Panc1 (cell line): ENCODE measurements at regions not wholly inside any gene's neighbourhood (a gene's known extent, or its start where the extent isn't known, plus 50 kb on each side); places are given as distances from the start of the nearest gene placed in this dataset.

Source experiments
- ATAC-seq: fragments of 200-7000 bp; cut with Tn5 transposase; 2 replicates; pipeline ENCODE4 v1.9.1; 2020; ENCODE audit warnings: mild to moderate bottlenecking, moderate library complexity
- BruUV-seq: library from RNA; stranded (reverse); fragments of 400-500 nt; replicated peaks from 2 replicates; lab custom pipeline; 2021; lab: Mats Ljungman, UMichigan
- CTCF ChIA-PET: fragments of 300-600 bp; sonication (Branson Sonifier 250); formaldehyde crosslinking; loops from one replicate; lab custom pipeline; 2022; ENCODE audit warnings: antibody characterized with exemption; lab: Charles Lee
- POLR2A ChIA-PET: fragments of 300-600 bp; sonication (Branson Sonifier 250); formaldehyde crosslinking; loops from one replicate; lab custom pipeline; 2022; ENCODE audit warnings: antibody characterized with exemption; lab: Charles Lee
- DNase-seq: peaks from one replicate; pipeline ENCODE4 v3.0.0-alpha.2; 2010; ENCODE audit warnings: low read depth, low spot score
- H3K27ac ChIP-seq: 2 replicates; pipeline ENCODE4 v1.5.1; 2011; ENCODE audit warnings: mild to moderate bottlenecking, low read length, inconsistent platforms
- H3K27me3 ChIP-seq: fragments of 200-500 bp; sonication (Bioruptor generic); 2 replicates; pipeline ENCODE4 v1.6.0; 2014; ENCODE audit warnings: low read length, inconsistent platforms; ENCODE audit not compliant: control insufficient read depth, insufficient read depth
- H3K36me3 ChIP-seq: fragments of 200-500 bp; sonication (Bioruptor generic); 2 replicates; pipeline ENCODE4 v1.5.1; 2014; ENCODE audit warnings: inconsistent platforms, mild to moderate bottlenecking, low read length, moderate library complexity; ENCODE audit not compliant: control insufficient read depth, insufficient read depth
- H3K4me1 ChIP-seq: 2 replicates; pipeline ENCODE4 v1.5.1; 2011; ENCODE audit warnings: inconsistent platforms, mild to moderate bottlenecking, low read length, moderate library complexity; ENCODE audit not compliant: control insufficient read depth, insufficient read depth
- H3K4me3 ChIP-seq, 2 experiments: 2 replicates each; pipeline ENCODE4 v1.5.1; 2011 to 2012; ENCODE audit warnings: low read depth in 2 of 2, low read length in 2 of 2, mild to moderate bottlenecking in 2 of 2, inconsistent platforms in 1 of 2, moderate library complexity in 1 of 2
- H3K9me3 ChIP-seq: fragments of 200-500 bp; sonication (Bioruptor generic); 2 replicates; pipeline ENCODE4 v1.5.1; 2014; ENCODE audit warnings: low read depth, mild to moderate bottlenecking, inconsistent platforms, low read length, moderate library complexity; ENCODE audit not compliant: control insufficient read depth, insufficient read depth
- POLR2AphosphoS5 ChIP-seq: IDR thresholded peaks from 2 replicates; pipeline ENCODE4 v1.6.1; 2012; ENCODE audit warnings: mild to moderate bottlenecking, low read depth, low read length, moderate library complexity
- SIN3A ChIP-seq: IDR thresholded peaks from 2 replicates; pipeline ENCODE4 v1.6.1; 2012; ENCODE audit warnings: low read depth, mild to moderate bottlenecking, low read length, moderate library complexity, borderline replicate concordance; ENCODE audit not compliant: insufficient read depth
- TCF7L2 ChIP-seq: IDR thresholded peaks from 2 replicates; pipeline ENCODE4 v1.6.1; 2011; ENCODE audit warnings: mild to moderate bottlenecking, low read depth, low read length, inconsistent platforms
- in situ Hi-C: cut with HindIII; loops from 2 replicates; pipeline ENCODE4 v1.10.0; 2016; ENCODE audit warnings: low sequenced_read_pairs, low pct_unique_long_range_greater_than_20kb
- intact Hi-C: fragments of 100-400 bp; cut with micrococcal nuclease; formaldehyde crosslinking; loops from one replicate; pipeline ENCODE4 v1.10.0; 2022; ENCODE audit not compliant: unreplicated experiment
- TF ChIP-seq, protein P1 (sequence below): fragments of 450-650 bp; IDR thresholded peaks from 2 replicates; pipeline ENCODE4 v1.5.1; 2017; ENCODE audit warnings: mild to moderate bottlenecking
- TF ChIP-seq, protein P2 (sequence below), 2 experiments: IDR thresholded peaks; 2 replicates each; pipeline ENCODE4 v1.6.1; 2011 to 2012; ENCODE audit warnings: low read depth in 2 of 2, control low read depth in 1 of 2, low read length in 1 of 2, mild to moderate bottlenecking in 1 of 2, moderate library complexity in 1 of 2; ENCODE audit not compliant: insufficient read depth in 1 of 2

DNA sequence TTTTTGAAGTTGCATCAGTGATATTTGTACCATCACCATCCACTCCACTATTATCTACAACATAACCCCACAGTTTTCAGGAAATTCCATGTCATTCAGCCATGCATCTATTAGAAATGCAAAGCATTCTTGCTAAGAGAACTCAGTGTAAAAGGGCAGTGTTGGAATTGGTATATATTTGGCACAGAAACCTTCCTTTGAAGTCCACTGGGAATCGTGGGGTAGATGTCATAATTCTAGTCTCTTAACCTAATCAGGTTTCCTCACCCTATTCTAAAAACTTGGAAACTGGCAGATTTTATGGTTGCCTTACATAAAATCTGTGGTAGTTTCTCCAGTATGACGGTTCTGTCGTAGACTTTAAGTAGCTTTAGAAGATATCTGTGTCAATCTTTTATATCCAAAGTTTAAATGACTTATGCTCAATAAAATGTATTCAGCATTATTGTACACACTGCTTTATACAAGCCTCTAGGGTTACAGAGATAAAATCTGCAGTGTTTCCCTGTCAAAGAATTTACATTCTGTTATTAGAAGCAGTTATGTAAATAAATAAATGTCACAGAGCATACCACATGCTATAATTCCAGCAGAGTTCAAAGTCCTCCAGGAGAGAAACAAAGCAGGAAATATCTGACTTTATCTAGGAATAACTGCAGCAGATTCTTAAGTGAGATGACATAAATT is 704.4 kb upstream of the CELF2 start:
- TF ChIP-seq SIN3A = no peak
- peak; percentile 89 for TF ChIP-seq TCF7L2
- Histone ChIP-seq H3K36me3 (no peaks in the 10 kb centered on the region), H3K9me3 (no peaks in the 10 kb centered on the region), H3K27ac (no peak overlapping the region), H3K4me3 (no peak overlapping the region), H3K27me3 (no peaks in the 10 kb centered on the region), H3K4me1 (no peaks in the 10 kb centered on the region)
- BruUV-seq = no TSS peak
- CTCF ChIA-PET = no interaction called here
- in situ Hi-C loops (no loop called here), intact Hi-C loops (no loop called here)
- POLR2A ChIA-PET = no interaction called here
- DNase-seq (no peak), ATAC-seq (no peak)

DNA sequence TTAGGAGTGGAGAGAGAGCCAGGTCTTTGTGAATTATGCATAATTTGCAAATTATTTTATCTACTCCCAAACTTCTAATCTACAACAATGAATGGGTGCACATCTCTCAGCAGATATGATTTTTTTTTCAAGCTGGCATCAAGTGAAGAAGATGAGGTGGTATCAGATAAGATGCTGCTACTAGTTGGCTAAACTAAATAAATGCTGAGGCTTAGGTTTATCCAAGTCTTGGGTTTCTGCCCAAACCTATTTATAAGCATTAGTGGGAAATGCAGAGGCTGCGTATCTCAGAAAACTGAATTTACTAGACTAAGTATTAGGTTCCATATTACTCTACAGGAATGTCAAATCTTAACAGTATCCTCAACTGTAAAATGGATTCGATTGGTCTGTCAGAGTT is 703.0 kb upstream of the CELF2 start:
- ChIA-PET POLR2A (no interaction called here), CTCF (no interaction called here)
- Histone ChIP-seq H3K36me3 (no peaks in the 10 kb centered on the region), H3K4me1 (no peaks in the 10 kb centered on the region), H3K4me3 (no peak overlapping the region), H3K27ac (no peak overlapping the region), H3K27me3 (no peaks in the 10 kb centered on the region), H3K9me3 (no peaks in the 10 kb centered on the region)
- in situ Hi-C loops (no loop called here), intact Hi-C loops (no loop called here)
- no peak for DNase-seq
- TF ChIP-seq, protein P1, sequence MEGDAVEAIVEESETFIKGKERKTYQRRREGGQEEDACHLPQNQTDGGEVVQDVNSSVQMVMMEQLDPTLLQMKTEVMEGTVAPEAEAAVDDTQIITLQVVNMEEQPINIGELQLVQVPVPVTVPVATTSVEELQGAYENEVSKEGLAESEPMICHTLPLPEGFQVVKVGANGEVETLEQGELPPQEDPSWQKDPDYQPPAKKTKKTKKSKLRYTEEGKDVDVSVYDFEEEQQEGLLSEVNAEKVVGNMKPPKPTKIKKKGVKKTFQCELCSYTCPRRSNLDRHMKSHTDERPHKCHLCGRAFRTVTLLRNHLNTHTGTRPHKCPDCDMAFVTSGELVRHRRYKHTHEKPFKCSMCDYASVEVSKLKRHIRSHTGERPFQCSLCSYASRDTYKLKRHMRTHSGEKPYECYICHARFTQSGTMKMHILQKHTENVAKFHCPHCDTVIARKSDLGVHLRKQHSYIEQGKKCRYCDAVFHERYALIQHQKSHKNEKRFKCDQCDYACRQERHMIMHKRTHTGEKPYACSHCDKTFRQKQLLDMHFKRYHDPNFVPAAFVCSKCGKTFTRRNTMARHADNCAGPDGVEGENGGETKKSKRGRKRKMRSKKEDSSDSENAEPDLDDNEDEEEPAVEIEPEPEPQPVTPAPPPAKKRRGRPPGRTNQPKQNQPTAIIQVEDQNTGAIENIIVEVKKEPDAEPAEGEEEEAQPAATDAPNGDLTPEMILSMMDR = no peak
- ATAC-seq = no peak
- BruUV-seq = no TSS peak

DNA sequence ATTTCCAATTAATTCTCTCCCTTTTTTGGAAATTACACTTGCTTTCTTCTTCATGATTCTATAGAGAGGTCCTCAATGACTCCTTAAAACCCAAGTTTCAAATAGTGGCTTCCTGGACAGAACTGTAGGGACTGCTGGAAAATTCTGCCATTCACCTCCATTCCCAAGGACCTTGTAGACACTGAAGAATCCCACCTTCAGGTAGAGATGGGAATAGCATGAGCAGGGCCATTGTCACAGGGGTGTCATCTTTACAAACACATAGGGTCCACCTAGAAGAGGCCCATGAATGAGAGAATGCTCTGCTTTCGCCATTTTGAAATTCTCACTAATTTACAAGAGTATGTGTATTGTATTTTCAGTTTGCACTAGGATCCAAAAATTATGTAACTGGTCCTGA is 701.7 kb upstream of the CELF2 start:
- CTCF ChIA-PET = no interaction called here
- intact Hi-C loops (no loop called here), in situ Hi-C loops (no loop called here)
- DNase-seq (no peak), ATAC-seq (no peak)
- no peaks in the 10 kb centered on the region for H3K27me3 ChIP-seq
- POLR2A ChIA-PET = no interaction called here
- H3K4me1 ChIP-seq = no peaks in the 10 kb centered on the region
- TF ChIP-seq SIN3A (no peak), POLR2AphosphoS5 (no peak), TCF7L2 (no peak)
- TF ChIP-seq, protein P1 = no peak
- TF ChIP-seq, protein P2, sequence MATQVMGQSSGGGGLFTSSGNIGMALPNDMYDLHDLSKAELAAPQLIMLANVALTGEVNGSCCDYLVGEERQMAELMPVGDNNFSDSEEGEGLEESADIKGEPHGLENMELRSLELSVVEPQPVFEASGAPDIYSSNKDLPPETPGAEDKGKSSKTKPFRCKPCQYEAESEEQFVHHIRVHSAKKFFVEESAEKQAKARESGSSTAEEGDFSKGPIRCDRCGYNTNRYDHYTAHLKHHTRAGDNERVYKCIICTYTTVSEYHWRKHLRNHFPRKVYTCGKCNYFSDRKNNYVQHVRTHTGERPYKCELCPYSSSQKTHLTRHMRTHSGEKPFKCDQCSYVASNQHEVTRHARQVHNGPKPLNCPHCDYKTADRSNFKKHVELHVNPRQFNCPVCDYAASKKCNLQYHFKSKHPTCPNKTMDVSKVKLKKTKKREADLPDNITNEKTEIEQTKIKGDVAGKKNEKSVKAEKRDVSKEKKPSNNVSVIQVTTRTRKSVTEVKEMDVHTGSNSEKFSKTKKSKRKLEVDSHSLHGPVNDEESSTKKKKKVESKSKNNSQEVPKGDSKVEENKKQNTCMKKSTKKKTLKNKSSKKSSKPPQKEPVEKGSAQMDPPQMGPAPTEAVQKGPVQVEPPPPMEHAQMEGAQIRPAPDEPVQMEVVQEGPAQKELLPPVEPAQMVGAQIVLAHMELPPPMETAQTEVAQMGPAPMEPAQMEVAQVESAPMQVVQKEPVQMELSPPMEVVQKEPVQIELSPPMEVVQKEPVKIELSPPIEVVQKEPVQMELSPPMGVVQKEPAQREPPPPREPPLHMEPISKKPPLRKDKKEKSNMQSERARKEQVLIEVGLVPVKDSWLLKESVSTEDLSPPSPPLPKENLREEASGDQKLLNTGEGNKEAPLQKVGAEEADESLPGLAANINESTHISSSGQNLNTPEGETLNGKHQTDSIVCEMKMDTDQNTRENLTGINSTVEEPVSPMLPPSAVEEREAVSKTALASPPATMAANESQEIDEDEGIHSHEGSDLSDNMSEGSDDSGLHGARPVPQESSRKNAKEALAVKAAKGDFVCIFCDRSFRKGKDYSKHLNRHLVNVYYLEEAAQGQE (IDR thresholded peaks at IDR 0.05; ENCODE audit: insufficient read depth in 1 of 2, low read depth in 2 of 2, low read length in 1 of 2) = no peak
- no peak overlapping the region for H3K4me3 ChIP-seq
- no peak overlapping the region for H3K27ac ChIP-seq
- H3K36me3 ChIP-seq = no peaks in the 10 kb centered on the region
- no TSS peak for BruUV-seq
- H3K9me3 ChIP-seq = no peaks in the 10 kb centered on the region
